ENCODE measurements at regions not wholly inside any gene's neighbourhood (a gene's known extent, or its start where the extent isn't known, plus 50 kb on each side); places are given as distances from the start of the nearest gene placed in this dataset.

DNA sequence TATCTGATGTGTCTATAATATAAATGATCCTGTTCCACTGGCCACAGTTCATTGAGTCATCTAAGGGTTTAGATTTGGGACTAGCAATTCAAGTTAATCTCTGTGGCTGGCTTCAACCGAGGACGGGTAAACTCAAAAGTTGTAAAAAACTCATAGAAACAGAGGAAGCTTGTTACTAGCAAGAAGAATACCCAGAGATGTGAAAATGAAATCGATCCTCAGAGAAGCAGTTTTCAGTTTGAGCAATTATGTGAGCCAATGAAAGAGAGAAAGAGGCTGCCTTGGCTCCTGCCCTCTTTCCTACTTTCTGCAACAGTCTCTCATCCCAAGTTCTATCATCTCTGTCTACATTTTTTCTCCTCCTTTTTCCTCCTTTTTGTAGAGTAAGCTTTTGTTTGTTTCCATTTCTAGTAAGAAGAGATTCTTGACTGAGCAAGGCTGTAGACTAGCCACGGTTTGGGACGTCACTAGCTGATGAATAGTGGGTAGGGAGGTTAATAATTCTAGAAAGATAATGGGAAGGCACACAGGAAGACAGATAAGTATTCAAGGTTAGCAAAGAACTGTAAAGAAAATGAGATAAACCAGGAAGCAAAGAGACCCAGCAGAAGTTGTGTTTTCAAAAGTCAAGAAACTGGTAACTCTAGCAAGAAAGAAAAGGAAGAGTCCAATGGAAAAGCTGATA lies 298.9 kb upstream of the NR2F2 start:
- Histone ChIP-seq H3K9ac (ENCODE audit: low read length) (no peak overlapping the region), H3K36me3 (ENCODE audit: control insufficient read depth, insufficient read depth, low read length) (no peaks in the 10 kb centered on the region), H3K27me3 (ENCODE audit: control insufficient read depth, insufficient read depth, low read length) (peaks cover 2% of the 10 kb centered on the region), H3K9me3 (ENCODE audit: control insufficient read depth, low read length) (no peaks in the 10 kb centered on the region), H3K4me1 (ENCODE audit: control insufficient read depth, insufficient read depth, low read length) (no peaks in the 10 kb centered on the region), H3K4me3 (ENCODE audit: low read length) (no peak overlapping the region)

DNA sequence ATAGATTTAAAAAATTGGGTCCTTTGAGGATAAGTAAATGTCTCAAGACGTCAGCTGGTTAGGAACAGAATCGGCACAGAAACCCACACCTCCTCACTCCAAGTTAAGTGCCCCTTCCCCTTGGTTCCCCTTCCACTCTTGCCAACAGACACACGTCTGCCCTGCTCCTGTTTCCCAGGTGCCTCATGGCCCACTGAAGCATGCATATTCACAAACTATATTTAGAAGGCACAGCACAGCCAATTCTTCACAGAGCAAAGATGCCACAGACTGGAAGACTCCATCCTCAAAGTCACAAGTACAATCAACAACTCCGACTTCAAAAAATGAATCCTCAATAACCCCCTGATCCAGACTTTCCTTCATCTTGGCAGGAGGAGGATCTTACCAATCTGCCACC lies 295.4 kb upstream of the NR2F2 start:
- Histone ChIP-seq H3K27me3 (ENCODE audit: control insufficient read depth, insufficient read depth, low read length) (peaks cover 5% of the 10 kb centered on the region), H3K9me3 (ENCODE audit: control insufficient read depth, low read length) (no peaks in the 10 kb centered on the region), H3K9ac (ENCODE audit: low read length) (no peak overlapping the region), H3K4me1 (ENCODE audit: control insufficient read depth, insufficient read depth, low read length) (no peaks in the 10 kb centered on the region), H3K4me3 (ENCODE audit: low read length) (no peak overlapping the region), H3K36me3 (ENCODE audit: control insufficient read depth, insufficient read depth, low read length) (no peaks in the 10 kb centered on the region)

DNA sequence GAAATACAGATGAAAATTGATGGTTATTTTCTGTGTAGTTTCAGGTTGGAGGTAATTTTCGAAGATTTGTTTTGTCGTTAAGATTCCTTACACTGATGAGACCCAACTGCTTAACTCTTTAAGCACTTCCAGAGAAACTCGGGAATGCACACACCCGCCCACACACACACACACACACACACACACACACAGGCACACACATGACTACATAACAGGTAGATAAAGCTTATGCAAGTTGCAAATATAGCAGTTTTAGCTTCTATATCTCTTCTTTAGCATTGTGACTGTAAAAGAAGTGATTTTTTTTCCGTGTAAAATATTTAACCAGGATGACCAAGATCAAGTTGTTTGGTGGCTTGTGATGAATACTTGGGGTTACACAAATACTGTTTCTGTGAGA lies 294.9 kb upstream of the NR2F2 start:
- Histone ChIP-seq H3K9ac (ENCODE audit: low read length) (no peak overlapping the region), H3K36me3 (ENCODE audit: control insufficient read depth, insufficient read depth, low read length) (no peaks in the 10 kb centered on the region), H3K4me3 (ENCODE audit: low read length) (no peak overlapping the region), H3K27me3 (ENCODE audit: control insufficient read depth, insufficient read depth, low read length) (peaks cover 5% of the 10 kb centered on the region), H3K9me3 (ENCODE audit: control insufficient read depth, low read length) (no peaks in the 10 kb centered on the region), H3K4me1 (ENCODE audit: control insufficient read depth, insufficient read depth, low read length) (no peaks in the 10 kb centered on the region)

DNA sequence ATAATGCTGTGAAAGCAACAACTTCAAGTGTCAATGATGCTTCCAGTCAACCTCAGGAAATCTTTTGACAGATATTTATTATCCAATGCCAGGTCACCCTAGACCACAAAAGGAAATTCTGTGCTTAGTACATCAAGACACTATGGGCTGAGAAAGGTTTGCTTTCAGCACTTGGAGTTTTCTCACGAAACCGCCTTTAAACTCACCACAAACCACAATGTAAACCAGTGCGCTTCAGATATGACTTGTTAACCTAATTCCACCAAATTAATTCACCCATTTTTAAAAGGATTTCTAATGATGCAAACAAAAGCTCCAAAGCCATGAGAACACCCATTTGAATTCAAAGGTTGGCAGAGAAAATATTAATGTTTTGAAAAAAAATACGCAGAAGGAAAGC lies 292.9 kb upstream of the NR2F2 start:
- H3K27me3 ChIP-seq (ENCODE audit: control insufficient read depth, insufficient read depth, low read length) = peaks cover 5% of the 10 kb centered on the region
- H3K9ac ChIP-seq (ENCODE audit: low read length) = no peak overlapping the region
- H3K36me3 ChIP-seq (ENCODE audit: control insufficient read depth, insufficient read depth, low read length) = no peaks in the 10 kb centered on the region
- H3K9me3 ChIP-seq (ENCODE audit: control insufficient read depth, low read length) = no peaks in the 10 kb centered on the region
- H3K4me1 ChIP-seq (ENCODE audit: control insufficient read depth, insufficient read depth, low read length) = no peaks in the 10 kb centered on the region
- no peak overlapping the region for H3K4me3 ChIP-seq (ENCODE audit: low read length)

DNA sequence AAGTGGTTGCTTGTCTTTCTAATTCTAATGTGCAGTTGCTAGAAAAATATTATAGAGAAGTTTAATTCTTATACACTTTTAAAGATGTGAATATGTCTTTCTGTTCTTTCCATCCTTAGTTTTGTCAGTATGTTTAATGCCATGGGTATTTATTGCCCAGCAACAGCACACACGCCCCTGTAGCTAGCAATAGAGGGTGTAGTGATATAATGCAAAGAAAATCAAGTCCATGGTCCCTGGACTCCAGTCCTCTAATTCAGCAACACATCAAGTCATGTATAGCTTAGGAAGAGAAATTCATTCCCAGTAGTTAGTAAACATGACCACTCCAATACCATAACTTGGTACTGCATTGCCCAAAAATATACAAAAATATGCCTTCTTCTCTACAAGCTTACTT lies 292.4 kb upstream of the NR2F2 start:
- Histone ChIP-seq H3K4me3 (ENCODE audit: low read length) (no peak overlapping the region), H3K4me1 (ENCODE audit: control insufficient read depth, insufficient read depth, low read length) (no peaks in the 10 kb centered on the region), H3K9ac (ENCODE audit: low read length) (no peak overlapping the region), H3K9me3 (ENCODE audit: control insufficient read depth, low read length) (no peaks in the 10 kb centered on the region), H3K36me3 (ENCODE audit: control insufficient read depth, insufficient read depth, low read length) (no peaks in the 10 kb centered on the region), H3K27me3 (ENCODE audit: control insufficient read depth, insufficient read depth, low read length) (peaks cover 5% of the 10 kb centered on the region)

DNA sequence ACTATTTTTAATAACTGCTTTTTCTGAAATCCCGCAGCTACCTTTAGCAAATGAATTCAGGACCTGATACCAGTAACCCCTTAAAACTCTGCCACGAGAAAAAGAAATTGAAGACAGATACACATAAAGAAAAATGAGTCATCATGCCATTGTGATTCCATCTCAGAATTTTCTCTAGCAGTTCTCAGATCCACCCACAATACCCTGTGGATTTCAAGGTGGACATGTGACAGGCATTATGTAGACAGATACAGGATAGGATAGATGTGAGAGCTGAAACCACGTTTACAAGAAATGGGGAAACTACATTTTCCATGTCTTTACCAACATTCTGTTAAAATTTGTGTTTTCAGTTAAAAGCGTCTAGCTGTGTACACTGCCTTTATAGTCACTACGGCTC lies 291.9 kb upstream of the NR2F2 start:
- Histone ChIP-seq H3K9me3 (ENCODE audit: control insufficient read depth, low read length) (no peaks in the 10 kb centered on the region), H3K4me1 (ENCODE audit: control insufficient read depth, insufficient read depth, low read length) (no peaks in the 10 kb centered on the region), H3K36me3 (ENCODE audit: control insufficient read depth, insufficient read depth, low read length) (no peaks in the 10 kb centered on the region), H3K4me3 (ENCODE audit: low read length) (no peak overlapping the region), H3K27me3 (ENCODE audit: control insufficient read depth, insufficient read depth, low read length) (peaks cover 5% of the 10 kb centered on the region), H3K9ac (ENCODE audit: low read length) (no peak overlapping the region)

DNA sequence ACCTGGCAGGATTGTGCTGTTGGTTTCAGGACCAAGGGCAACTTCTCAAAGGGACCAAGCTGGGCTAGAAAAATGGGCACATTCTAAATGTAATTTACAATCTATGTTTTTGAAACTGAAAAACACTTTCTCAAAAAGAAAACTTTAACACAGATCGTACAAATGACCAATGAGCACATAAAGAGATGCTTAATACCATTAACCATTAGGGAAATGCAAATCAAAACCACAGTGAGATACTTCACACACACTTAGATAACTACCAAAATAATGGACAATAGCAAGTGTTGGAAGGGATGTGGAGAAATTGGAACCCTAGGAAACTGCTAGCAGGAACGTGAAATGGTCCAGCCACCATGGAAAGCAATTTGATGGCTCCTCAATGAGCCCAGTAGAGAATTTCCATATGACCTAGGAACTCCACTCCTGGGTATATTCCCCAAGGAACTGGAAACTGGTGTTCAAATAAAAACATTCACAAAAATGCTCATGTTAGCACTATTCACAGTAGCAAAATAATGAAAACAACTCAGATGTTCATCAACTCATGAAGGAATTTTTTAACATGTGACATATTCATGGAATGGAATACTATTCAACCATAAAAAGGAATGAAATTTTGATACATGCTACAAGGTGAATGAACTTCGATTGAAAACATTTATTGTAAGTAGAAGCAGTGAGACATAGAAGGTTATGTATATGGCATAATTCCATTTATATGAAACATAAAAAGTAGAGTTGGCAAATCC lies 288.3 kb upstream of the NR2F2 start:
- no peaks in the 10 kb centered on the region for H3K4me1 ChIP-seq (ENCODE audit: control insufficient read depth, insufficient read depth, low read length)
- H3K9me3 ChIP-seq (ENCODE audit: control insufficient read depth, low read length) = no peaks in the 10 kb centered on the region
- H3K27me3 ChIP-seq (ENCODE audit: control insufficient read depth, insufficient read depth, low read length) = no peaks in the 10 kb centered on the region
- no peak overlapping the region for H3K4me3 ChIP-seq (ENCODE audit: low read length)
- no peaks in the 10 kb centered on the region for H3K36me3 ChIP-seq (ENCODE audit: control insufficient read depth, insufficient read depth, low read length)
- H3K9ac ChIP-seq (ENCODE audit: low read length) = no peak overlapping the region

DNA sequence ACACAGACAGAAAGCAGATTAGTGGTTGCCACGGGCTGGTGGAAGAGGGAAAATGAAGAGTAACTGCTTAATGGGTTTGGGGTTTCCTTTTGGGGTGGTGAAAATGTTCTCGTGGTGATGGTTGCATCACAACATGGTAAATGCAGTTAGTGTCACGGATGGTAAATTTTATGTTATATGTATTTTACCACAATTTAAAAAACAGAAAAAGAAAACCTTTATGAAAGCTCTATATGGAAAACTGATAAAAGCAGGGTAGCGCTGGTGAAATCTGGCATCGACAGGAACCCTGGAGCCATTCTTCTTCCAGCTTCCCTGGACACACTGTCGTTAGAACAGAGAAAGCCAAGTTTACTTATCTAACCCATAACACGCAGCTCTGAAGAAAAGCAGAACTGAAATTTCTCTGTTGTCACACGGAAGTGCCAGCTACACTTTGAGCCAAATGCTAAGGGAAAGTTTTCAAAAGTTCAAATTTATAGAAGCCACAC lies 287.7 kb upstream of the NR2F2 start:
- H3K36me3 ChIP-seq (ENCODE audit: control insufficient read depth, insufficient read depth, low read length) = no peaks in the 10 kb centered on the region
- no peak overlapping the region for H3K4me3 ChIP-seq (ENCODE audit: low read length)
- H3K9me3 ChIP-seq (ENCODE audit: control insufficient read depth, low read length) = no peaks in the 10 kb centered on the region
- H3K4me1 ChIP-seq (ENCODE audit: control insufficient read depth, insufficient read depth, low read length) = no peaks in the 10 kb centered on the region
- H3K9ac ChIP-seq (ENCODE audit: low read length) = no peak overlapping the region
- no peaks in the 10 kb centered on the region for H3K27me3 ChIP-seq (ENCODE audit: control insufficient read depth, insufficient read depth, low read length)

DNA sequence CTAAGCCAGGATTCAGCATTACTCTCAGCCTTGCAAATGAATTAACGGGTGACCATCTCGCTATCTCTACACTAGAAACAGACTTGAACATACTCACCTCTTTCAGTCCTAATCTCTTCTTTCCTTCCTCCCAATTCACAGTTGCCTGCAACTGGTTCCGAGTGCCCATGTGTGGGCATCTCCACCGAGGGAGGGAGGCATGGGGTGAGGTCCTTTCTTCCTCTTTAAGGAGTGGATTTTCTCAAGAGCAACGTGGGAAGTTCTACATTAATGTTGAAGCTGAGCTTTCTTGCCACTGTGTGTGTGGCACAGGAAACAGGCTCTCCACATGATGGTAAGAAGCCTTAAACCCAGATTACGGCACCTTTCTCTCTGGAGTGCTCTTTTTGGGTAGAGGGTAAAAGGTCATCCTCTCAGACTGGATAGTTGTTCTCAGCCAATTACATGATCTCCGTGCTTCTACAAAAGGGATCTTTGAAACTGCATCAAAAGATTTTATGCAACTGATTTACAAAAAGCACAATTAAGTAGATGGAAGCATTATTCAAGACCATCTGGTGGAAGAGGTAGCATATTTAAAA lies 286.8 kb upstream of the NR2F2 start:
- no peaks in the 10 kb centered on the region for H3K9me3 ChIP-seq (ENCODE audit: control insufficient read depth, low read length)
- no peak overlapping the region for H3K4me3 ChIP-seq (ENCODE audit: low read length)
- no peaks in the 10 kb centered on the region for H3K4me1 ChIP-seq (ENCODE audit: control insufficient read depth, insufficient read depth, low read length)
- no peak overlapping the region for H3K9ac ChIP-seq (ENCODE audit: low read length)
- H3K27me3 ChIP-seq (ENCODE audit: control insufficient read depth, insufficient read depth, low read length) = no peaks in the 10 kb centered on the region
- H3K36me3 ChIP-seq (ENCODE audit: control insufficient read depth, insufficient read depth, low read length) = no peaks in the 10 kb centered on the region

DNA sequence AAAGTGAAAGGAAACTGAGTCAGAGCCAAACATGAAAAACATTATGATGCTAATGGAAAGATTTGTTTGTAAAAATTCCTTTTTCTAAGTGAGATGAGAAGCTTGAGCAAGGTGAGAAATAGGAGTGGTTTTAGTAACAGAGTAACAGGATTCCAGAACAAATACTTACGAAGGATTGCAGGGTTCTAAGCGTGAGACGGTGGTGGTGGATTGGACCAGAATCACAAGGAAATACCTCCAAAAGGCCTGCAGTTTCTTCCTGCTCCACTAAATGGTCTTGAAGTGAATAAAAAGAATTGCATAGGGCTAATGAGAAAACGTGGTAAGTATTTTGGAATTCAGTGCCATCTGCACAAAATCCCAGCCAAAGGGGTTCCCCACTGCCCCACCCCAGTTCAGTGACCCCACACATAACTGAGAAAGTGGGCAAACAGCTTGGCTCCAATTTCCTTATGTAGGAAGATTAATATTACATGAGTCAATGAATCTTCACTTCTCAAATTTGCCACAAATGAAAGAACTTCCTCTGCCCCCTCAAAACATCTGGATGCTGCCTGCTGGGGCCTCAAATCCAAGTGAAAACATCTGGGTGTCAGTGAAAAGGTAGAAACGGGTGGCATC lies 283.8 kb upstream of the NR2F2 start:
- Histone ChIP-seq H3K4me1 (ENCODE audit: control insufficient read depth, insufficient read depth, low read length) (no peaks in the 10 kb centered on the region), H3K9ac (ENCODE audit: low read length) (no peak overlapping the region), H3K4me3 (ENCODE audit: low read length) (no peak overlapping the region), H3K9me3 (ENCODE audit: control insufficient read depth, low read length) (no peaks in the 10 kb centered on the region), H3K27me3 (ENCODE audit: control insufficient read depth, insufficient read depth, low read length) (no peaks in the 10 kb centered on the region), H3K36me3 (ENCODE audit: control insufficient read depth, insufficient read depth, low read length) (no peaks in the 10 kb centered on the region)

DNA sequence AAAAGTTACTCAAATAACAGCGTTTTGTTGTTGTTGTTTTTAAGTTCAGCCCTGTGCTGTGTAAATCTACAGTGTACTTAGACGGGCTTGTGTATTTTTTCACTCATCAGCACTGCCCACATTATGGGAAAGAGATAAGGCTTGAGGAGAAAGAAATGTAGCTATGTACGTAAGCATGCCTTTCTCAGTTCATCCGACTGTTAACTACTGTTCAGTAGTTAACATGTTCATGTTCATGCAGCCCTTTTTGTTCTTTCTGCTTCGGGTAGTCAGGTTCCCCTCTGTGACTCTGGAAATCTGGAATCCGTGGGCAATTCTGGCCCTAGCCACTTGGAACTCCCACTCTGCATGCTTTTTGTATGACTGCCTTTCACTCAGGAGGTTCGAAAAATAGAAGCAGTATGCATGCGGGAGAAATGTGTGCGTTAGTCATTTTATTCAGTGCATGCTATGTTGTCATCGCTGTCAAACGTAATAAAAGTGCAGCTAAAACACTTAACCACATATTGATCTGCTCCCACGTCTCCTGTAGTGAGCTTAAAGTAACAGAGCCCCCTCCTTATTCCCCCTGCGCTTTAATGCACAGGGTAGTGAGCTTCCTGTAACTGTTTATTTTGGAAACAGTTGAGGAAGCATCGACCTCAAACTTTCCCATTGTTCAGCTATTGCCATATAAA lies 283.1 kb upstream of the NR2F2 start:
- H3K4me1 ChIP-seq (ENCODE audit: control insufficient read depth, insufficient read depth, low read length) = peaks cover under 1% of the 10 kb centered on the region
- no peaks in the 10 kb centered on the region for H3K36me3 ChIP-seq (ENCODE audit: control insufficient read depth, insufficient read depth, low read length)
- no peaks in the 10 kb centered on the region for H3K9me3 ChIP-seq (ENCODE audit: control insufficient read depth, low read length)
- peaks cover 1% of the 10 kb centered on the region for H3K27me3 ChIP-seq (ENCODE audit: control insufficient read depth, insufficient read depth, low read length)
- no peak overlapping the region for H3K9ac ChIP-seq (ENCODE audit: low read length)
- no peak overlapping the region for H3K4me3 ChIP-seq (ENCODE audit: low read length)

All from mucosa of stomach (tissue), 1 donor.